ENCODE measurements at regions not wholly inside any gene's neighbourhood (a gene's known extent, or its start where the extent isn't known, plus 50 kb on each side); places are given as distances from the start of the nearest gene placed in this dataset.

DNA sequence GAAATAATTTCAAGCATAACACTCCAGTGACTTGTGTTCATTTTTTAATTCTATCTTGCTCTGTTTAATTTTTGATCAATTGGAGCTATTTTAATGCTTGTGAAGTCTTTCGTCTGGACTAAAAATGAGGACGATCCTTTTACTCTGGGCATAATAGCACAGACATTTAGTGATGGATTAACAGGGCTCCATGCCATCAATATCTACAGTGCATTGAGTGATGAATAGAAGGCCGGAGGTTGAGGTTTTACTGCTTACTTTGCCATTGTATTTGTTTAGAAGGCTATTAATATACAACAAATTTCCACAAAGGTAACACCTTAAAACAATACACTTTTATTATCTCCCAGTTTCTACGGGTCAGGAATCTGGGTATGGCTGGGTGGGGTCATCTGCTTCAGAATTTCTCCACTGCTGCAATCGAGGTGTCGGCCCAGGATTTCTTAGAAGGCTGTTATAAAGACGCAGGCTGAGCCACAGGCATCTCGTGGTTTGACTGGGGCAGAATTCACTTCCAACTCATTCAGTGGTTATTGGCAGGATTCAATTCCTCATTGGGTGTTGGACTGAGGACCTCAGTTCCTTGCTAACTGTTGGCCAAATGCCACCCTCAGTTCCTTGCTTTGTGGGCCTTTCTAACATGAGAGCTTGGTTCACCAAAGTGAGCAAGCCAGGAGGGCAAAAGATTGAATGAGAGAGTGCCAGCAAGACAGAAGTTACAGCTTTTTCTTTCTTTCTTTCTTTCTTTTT is 265.4 kb upstream of the VLDLR start:
- Histone ChIP-seq H4K20me1 (ENCODE audit: insufficient read depth, low read length) (no peaks in the 10 kb centered on the region), H3K36me3 (ENCODE audit: insufficient read depth, low read length) (no peaks in the 10 kb centered on the region), H3K9me3 (ENCODE audit: low read depth, low read length) (no peaks in the 10 kb centered on the region), H3K4me1 (ENCODE audit: insufficient read depth, low read length) (no peaks in the 10 kb centered on the region), H3K4me3 (ENCODE audit: insufficient read depth, low read length) (no peak overlapping the region), H3K4me2 (ENCODE audit: insufficient read depth, low read length) (no peak overlapping the region), H3K79me2 (ENCODE audit: insufficient read depth, low read length) (no peaks in the 10 kb centered on the region), H3K27ac (ENCODE audit: low read depth, low read length) (no peak overlapping the region), H3K27me3 (ENCODE audit: insufficient read depth, low read length) (no peaks in the 10 kb centered on the region), H2AFZ (ENCODE audit: low read length) (no peak overlapping the region)
- no peak for TF ChIP-seq CTCF (IDR thresholded peaks at IDR 0.05; ENCODE audit: extremely low read depth, low read depth, low read length)
- no peak for DNase-seq (ENCODE audit: insufficient read length, low spot score, missing footprints)

DNA sequence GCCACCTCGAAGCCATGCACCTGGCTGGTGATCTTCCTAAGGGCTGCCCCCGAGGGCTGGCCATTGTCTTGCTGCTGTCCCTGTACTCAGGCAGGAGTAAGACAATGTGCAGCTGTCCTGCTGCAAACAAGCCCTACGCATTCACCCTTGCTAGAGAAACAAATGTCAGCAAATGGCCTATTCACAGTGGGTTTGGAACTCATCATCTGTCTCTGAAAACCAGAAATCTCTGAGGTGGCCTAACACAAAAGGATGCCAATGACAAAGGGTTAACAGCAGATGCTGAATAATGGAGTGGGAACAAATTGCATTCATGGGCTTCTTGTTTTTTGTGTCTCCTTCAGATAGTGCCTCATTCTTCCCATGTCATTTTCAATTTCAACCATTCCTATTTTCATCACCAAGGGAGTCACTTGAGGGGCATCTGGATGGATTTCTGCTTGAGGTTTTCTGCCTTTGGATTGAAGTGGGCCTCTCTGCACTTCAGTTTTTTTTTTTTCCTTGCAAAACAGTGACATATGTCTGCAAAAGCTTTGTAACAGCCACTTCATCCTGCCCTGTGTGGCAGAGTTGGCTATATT is 261.6 kb upstream of the VLDLR start:
- H2AFZ ChIP-seq (ENCODE audit: low read length): no peak overlapping the region
- H3K27me3 ChIP-seq (ENCODE audit: insufficient read depth, low read length): no peaks in the 10 kb centered on the region
- no peaks in the 10 kb centered on the region for H4K20me1 ChIP-seq (ENCODE audit: insufficient read depth, low read length)
- no peaks in the 10 kb centered on the region for H3K9me3 ChIP-seq (ENCODE audit: low read depth, low read length)
- no peak for TF ChIP-seq CTCF (IDR thresholded peaks at IDR 0.05; ENCODE audit: extremely low read depth, low read depth, low read length)
- no peak overlapping the region for H3K4me3 ChIP-seq (ENCODE audit: insufficient read depth, low read length)
- no peaks in the 10 kb centered on the region for H3K4me1 ChIP-seq (ENCODE audit: insufficient read depth, low read length)
- no peak overlapping the region for H3K27ac ChIP-seq (ENCODE audit: low read depth, low read length)
- H3K4me2 ChIP-seq (ENCODE audit: insufficient read depth, low read length): no peak overlapping the region
- no peak for DNase-seq (ENCODE audit: insufficient read length, low spot score, missing footprints)
- no peaks in the 10 kb centered on the region for H3K36me3 ChIP-seq (ENCODE audit: insufficient read depth, low read length)
- no peaks in the 10 kb centered on the region for H3K79me2 ChIP-seq (ENCODE audit: insufficient read depth, low read length)

GRCh38 chr9:2362150-2362549 is 259.4 kb upstream of the VLDLR start:
- Histone ChIP-seq H3K4me1 (ENCODE audit: insufficient read depth, low read length) (no peaks in the 10 kb centered on the region), H4K20me1 (ENCODE audit: insufficient read depth, low read length) (no peaks in the 10 kb centered on the region), H3K79me2 (ENCODE audit: insufficient read depth, low read length) (no peaks in the 10 kb centered on the region), H3K27me3 (ENCODE audit: insufficient read depth, low read length) (no peaks in the 10 kb centered on the region), H3K36me3 (ENCODE audit: insufficient read depth, low read length) (no peaks in the 10 kb centered on the region), H3K27ac (ENCODE audit: low read depth, low read length) (no peak overlapping the region), H2AFZ (ENCODE audit: low read length) (no peak overlapping the region), H3K4me3 (ENCODE audit: insufficient read depth, low read length) (no peak overlapping the region), H3K9me3 (ENCODE audit: low read depth, low read length) (no peaks in the 10 kb centered on the region), H3K4me2 (ENCODE audit: insufficient read depth, low read length) (no peak overlapping the region)
- no peak for DNase-seq (ENCODE audit: insufficient read length, low spot score, missing footprints)
- no peak for TF ChIP-seq CTCF (IDR thresholded peaks at IDR 0.05; ENCODE audit: extremely low read depth, low read depth, low read length)

GRCh38 chr9:2363138-2363745 is 258.3 kb upstream of the VLDLR start:
- DNase-seq (ENCODE audit: insufficient read length, low spot score, missing footprints): no peak
- Histone ChIP-seq H3K36me3 (ENCODE audit: insufficient read depth, low read length) (no peaks in the 10 kb centered on the region), H3K4me2 (ENCODE audit: insufficient read depth, low read length) (no peak overlapping the region), H4K20me1 (ENCODE audit: insufficient read depth, low read length) (no peaks in the 10 kb centered on the region), H3K27me3 (ENCODE audit: insufficient read depth, low read length) (no peaks in the 10 kb centered on the region), H3K27ac (ENCODE audit: low read depth, low read length) (no peak overlapping the region), H3K4me1 (ENCODE audit: insufficient read depth, low read length) (no peaks in the 10 kb centered on the region), H2AFZ (ENCODE audit: low read length) (no peak overlapping the region), H3K4me3 (ENCODE audit: insufficient read depth, low read length) (no peak overlapping the region), H3K9me3 (ENCODE audit: low read depth, low read length) (no peaks in the 10 kb centered on the region), H3K79me2 (ENCODE audit: insufficient read depth, low read length) (no peaks in the 10 kb centered on the region)
- no peak for TF ChIP-seq CTCF (IDR thresholded peaks at IDR 0.05; ENCODE audit: extremely low read depth, low read depth, low read length)
